ENCODE measurements at regions not wholly inside any gene's neighbourhood (a gene's known extent, or its start where the extent isn't known, plus 50 kb on each side); places are given as distances from the start of the nearest gene placed in this dataset.

GRCh38 chr22:47446821-47447810, 684.7 kb downstream of the TBC1D22A start:
- no peak overlapping the region for H3K9ac ChIP-seq
- TF ChIP-seq Cebpa-rat (IDR thresholded peaks at IDR 0.05) = no peak
- no peaks in the 10 kb centered on the region for H3K4me1 ChIP-seq
- H3K4me3 ChIP-seq = no peak overlapping the region
- no peaks in the 10 kb centered on the region for H3K27me3 ChIP-seq
- H4K20me1 ChIP-seq = no peaks in the 10 kb centered on the region
- no peak overlapping the region for H3K27ac ChIP-seq
- no peak overlapping the region for H3K4me2 ChIP-seq
- H3K9me3 ChIP-seq (replicated peaks in 1 of 11) = peaks cover 9 to 41% (median 15%) of the 10 kb centered on the region in 11 experiments
- H3K36me3 ChIP-seq = no peaks in the 10 kb centered on the region

DNA sequence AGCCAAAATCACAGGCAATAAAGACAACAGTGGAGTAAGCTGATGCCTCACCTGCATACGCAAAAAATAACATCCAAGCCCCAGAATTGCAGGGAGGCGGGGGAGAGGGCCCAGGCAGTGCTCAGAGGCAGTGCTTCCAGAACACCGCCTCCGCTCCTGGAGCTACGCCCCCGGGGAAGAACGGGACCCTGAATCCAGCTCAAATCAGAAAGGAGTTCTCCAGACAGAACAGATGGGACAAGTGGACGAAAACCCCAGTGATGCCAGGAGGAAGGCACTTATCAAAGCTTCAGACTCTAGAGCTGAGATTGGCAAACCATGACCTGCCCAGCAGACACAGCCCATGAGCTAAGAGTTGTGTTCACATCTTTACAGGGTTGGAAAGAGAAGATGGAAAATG, 683.9 kb downstream of the TBC1D22A start:
- TF ChIP-seq Cebpa-rat (IDR thresholded peaks at IDR 0.05) = no peak
- Histone ChIP-seq H3K27ac (no peak overlapping the region), H3K36me3 (no peaks in the 10 kb centered on the region), H3K4me3 (no peak overlapping the region), H3K4me1 (no peaks in the 10 kb centered on the region), H3K27me3 (no peaks in the 10 kb centered on the region), H3K9me3 (replicated peaks in 1 of 11) (peaks cover 17 to 46% (median 23%) of the 10 kb centered on the region in 11 experiments), H4K20me1 (no peaks in the 10 kb centered on the region), H3K9ac (no peak overlapping the region), H3K4me2 (no peak overlapping the region)

GRCh38 chr22:47445716-47446290, 683.4 kb downstream of the TBC1D22A start:
- Histone ChIP-seq H3K4me3 (no peak overlapping the region), H3K9ac (no peak overlapping the region), H3K9me3 (replicated peaks in 1 of 11) (peaks cover 22 to 51% (median 29%) of the 10 kb centered on the region in 11 experiments), H3K27me3 (no peaks in the 10 kb centered on the region), H4K20me1 (no peaks in the 10 kb centered on the region), H3K4me1 (no peaks in the 10 kb centered on the region), H3K4me2 (no peak overlapping the region), H3K27ac (no peak overlapping the region), H3K36me3 (no peaks in the 10 kb centered on the region)
- TF ChIP-seq Cebpa-rat (IDR thresholded peaks at IDR 0.05) = no peak

DNA sequence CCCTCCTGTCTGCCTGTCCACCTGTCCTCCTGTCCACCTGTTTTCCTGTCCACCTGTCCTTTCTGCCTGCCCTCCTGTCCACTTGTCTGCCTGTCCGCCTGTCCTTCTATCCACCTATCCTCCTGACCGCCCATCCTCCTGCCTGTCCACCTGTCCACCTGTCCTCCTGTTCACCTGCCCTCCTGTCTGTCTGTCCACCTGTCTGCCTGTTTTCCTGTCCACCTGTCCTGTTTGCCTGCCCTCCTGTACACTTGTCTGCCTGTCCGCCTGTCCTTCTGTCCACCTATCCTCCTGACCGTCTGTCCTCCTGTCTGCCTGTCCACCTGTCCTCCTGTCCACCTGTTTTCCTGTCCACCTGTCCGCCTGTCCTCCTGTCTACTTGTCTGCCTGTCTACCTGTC, 682.8 kb downstream of the TBC1D22A start:
- no peak overlapping the region for H3K4me2 ChIP-seq
- TF ChIP-seq Cebpa-rat (IDR thresholded peaks at IDR 0.05) = no peak
- no peak overlapping the region for H3K4me3 ChIP-seq
- H3K4me1 ChIP-seq = no peaks in the 10 kb centered on the region
- H3K27ac ChIP-seq = no peak overlapping the region
- no peaks in the 10 kb centered on the region for H3K36me3 ChIP-seq
- no peak overlapping the region for H3K9ac ChIP-seq
- no peaks in the 10 kb centered on the region for H4K20me1 ChIP-seq
- peaks cover 28 to 57% (median 34%) of the 10 kb centered on the region in 11 experiments for H3K9me3 ChIP-seq (replicated peaks in 1 of 11)
- no peaks in the 10 kb centered on the region for H3K27me3 ChIP-seq

DNA sequence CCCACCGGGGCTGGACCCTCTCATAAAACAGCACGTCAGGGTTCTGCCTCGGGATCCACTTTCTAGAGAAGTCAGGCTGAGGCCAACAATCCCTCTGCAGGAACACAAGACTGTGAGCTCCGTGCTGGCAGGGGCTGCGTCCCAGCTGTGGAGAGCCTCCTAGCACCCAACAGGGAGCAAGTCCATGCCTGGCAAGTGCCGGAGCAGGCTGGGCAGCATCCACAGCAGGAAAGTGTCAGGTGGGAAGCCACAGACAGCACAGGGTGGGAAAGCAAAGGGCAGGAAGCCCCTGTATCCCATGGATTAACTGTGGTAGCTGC, 682.3 kb downstream of the TBC1D22A start:
- TF ChIP-seq Cebpa-rat (IDR thresholded peaks at IDR 0.05) = no peak
- H3K4me3 ChIP-seq = no peak overlapping the region
- no peaks in the 10 kb centered on the region for H3K27me3 ChIP-seq
- H3K36me3 ChIP-seq = no peaks in the 10 kb centered on the region
- no peaks in the 10 kb centered on the region for H4K20me1 ChIP-seq
- no peak overlapping the region for H3K9ac ChIP-seq
- H3K4me2 ChIP-seq = no peak overlapping the region
- H3K4me1 ChIP-seq = no peaks in the 10 kb centered on the region
- peaks cover 33 to 62% (median 39%) of the 10 kb centered on the region in 11 experiments for H3K9me3 ChIP-seq (replicated peaks in 1 of 11)
- no peak overlapping the region for H3K27ac ChIP-seq

GRCh38 chr22:47443836-47444745, 681.6 kb downstream of the TBC1D22A start:
- Histone ChIP-seq H3K4me1 (no peaks in the 10 kb centered on the region), H3K9ac (no peak overlapping the region), H3K9me3 (replicated peaks in 1 of 11) (peaks cover 39 to 69% (median 46%) of the 10 kb centered on the region in 11 experiments), H4K20me1 (no peaks in the 10 kb centered on the region), H3K4me3 (no peak overlapping the region), H3K27me3 (no peaks in the 10 kb centered on the region), H3K36me3 (no peaks in the 10 kb centered on the region), H3K4me2 (no peak overlapping the region), H3K27ac (no peak overlapping the region)
- TF ChIP-seq Cebpa-rat (IDR thresholded peaks at IDR 0.05) = no peak

DNA sequence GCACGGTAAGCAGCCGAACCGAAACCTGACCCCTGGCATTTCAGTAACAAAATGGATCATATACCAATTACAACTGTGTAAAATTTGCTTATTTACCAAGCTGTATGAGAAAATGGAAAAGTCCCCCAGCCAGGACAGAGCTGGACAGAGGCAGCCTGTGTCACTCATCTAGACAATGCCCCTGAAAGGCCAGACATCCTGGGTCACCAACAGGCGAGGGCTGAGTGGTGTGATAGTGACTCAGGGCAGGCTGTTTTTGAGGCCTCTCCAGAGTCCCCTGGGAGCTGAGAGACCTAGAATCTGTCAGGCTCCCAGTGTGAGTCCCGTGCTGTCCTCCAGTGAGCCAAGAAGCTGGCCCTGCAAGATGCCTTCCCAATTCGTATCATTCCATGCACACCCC, 680.4 kb downstream of the TBC1D22A start:
- H3K27ac ChIP-seq = no peak overlapping the region
- H3K9me3 ChIP-seq (replicated peaks in 1 of 11) = peaks cover 40 to 63% (median 52%) of the 10 kb centered on the region in 11 experiments
- no peak for TF ChIP-seq Cebpa-rat (IDR thresholded peaks at IDR 0.05)
- H3K9ac ChIP-seq = no peak overlapping the region
- no peaks in the 10 kb centered on the region for H3K4me1 ChIP-seq
- no peaks in the 10 kb centered on the region for H3K27me3 ChIP-seq
- no peak overlapping the region for H3K4me3 ChIP-seq
- no peaks in the 10 kb centered on the region for H3K36me3 ChIP-seq
- H4K20me1 ChIP-seq = no peaks in the 10 kb centered on the region
- no peak overlapping the region for H3K4me2 ChIP-seq

DNA sequence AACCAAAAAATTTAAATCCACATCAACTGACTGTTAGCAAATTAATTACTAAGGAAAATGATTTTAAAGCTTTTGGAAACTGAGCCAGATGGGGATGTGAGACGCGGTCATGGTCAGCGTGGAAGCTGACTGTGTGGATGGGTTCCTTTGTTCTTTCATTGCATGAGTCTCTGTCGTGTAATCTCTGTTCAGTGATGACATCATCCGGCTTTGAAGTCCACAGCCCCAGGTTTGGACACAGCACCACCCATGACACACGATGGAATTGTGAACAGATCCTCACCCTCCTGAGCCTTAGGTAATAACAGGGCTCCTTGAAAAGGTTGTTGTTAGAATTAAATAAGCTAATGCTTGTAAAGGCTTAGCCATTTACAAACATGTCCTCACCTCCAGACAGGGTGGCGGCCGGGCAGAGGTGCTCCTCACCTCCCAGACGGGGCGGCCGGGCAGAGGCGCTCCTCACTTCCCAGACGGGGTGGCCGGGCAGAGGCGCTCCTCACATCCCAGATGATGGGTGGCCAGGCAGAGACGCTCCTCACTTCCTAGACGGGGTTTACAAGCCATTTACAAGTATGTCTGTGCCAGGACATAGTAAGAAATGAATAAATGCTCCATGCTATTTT, 677.3 kb downstream of the TBC1D22A start:
- Histone ChIP-seq H3K9me3 (replicated peaks in 1 of 11) (peaks cover 46 to 83% (median 58%) of the 10 kb centered on the region in 11 experiments), H4K20me1 (no peaks in the 10 kb centered on the region), H3K4me2 (no peak overlapping the region), H3K27ac (no peak overlapping the region), H3K9ac (no peak overlapping the region), H3K36me3 (no peaks in the 10 kb centered on the region), H3K4me3 (no peak overlapping the region), H3K27me3 (no peaks in the 10 kb centered on the region), H3K4me1 (peaks cover 0 to 14% (median 0%) of the 10 kb centered on the region in 10 experiments; a peak in 4 of 20 replicates)
- no peak for TF ChIP-seq Cebpa-rat (IDR thresholded peaks at IDR 0.05)

GRCh38 chr22:47437636-47438035, 675.2 kb downstream of the TBC1D22A start:
- H3K4me3 ChIP-seq = no peak overlapping the region
- peaks cover 42 to 66% (median 53%) of the 10 kb centered on the region in 11 experiments for H3K9me3 ChIP-seq (replicated peaks in 1 of 11)
- H3K4me2 ChIP-seq = no peak overlapping the region
- H3K27me3 ChIP-seq = no peaks in the 10 kb centered on the region
- no peak for TF ChIP-seq Cebpa-rat (IDR thresholded peaks at IDR 0.05)
- no peaks in the 10 kb centered on the region for H4K20me1 ChIP-seq
- H3K9ac ChIP-seq = no peak overlapping the region
- H3K36me3 ChIP-seq = no peaks in the 10 kb centered on the region
- no peak overlapping the region for H3K27ac ChIP-seq
- peaks cover 0 to 23% (median 0%) of the 10 kb centered on the region in 10 experiments; a peak in 4 of 20 replicates for H3K4me1 ChIP-seq
